Kidney (tissue), 13 donors: ENCODE measurements at regions not wholly inside any gene's neighbourhood (a gene's known extent, or its start where the extent isn't known, plus 50 kb on each side); places are given as distances from the start of the nearest gene placed in this dataset.

ENCODE experiments used
- DNase-seq, 5 donors: peaks; one replicate each; pipeline ENCODE4 v3.0.0-alpha.2; 2013 to 2020
- FAIRE-seq: peaks from 2 replicates; lab custom pipeline; 2012; peaks lifted over from hg19 to GRCh38; lab: Jason Lieb, UNC
- H3K27ac ChIP-seq, 2 donors: one replicate each; pipeline ENCODE4 v1.7.0; 2013; ENCODE audit warnings: low read depth in 2 of 2, low read length in 2 of 2, inconsistent platforms in 1 of 2
- H3K27me3 ChIP-seq: one replicate; pipeline ENCODE4 v1.7.1; 2013; ENCODE audit warnings: low read length, inconsistent platforms; ENCODE audit not compliant: control insufficient read depth, insufficient read depth
- H3K36me3 ChIP-seq, 3 donors: one replicate each; pipeline versions ENCODE4 v1.7.0 to v1.7.1; 2013; ENCODE audit warnings: low read length in 3 of 3, control low read depth in 1 of 3, inconsistent platforms in 1 of 3; ENCODE audit not compliant: insufficient read depth in 3 of 3, control insufficient read depth in 2 of 3
- H3K4me1 ChIP-seq, 3 donors: one replicate each; pipeline versions ENCODE4 v1.7.0 to v1.7.1; 2013; ENCODE audit warnings: low read length in 3 of 3, inconsistent platforms in 1 of 3, low read depth in 1 of 3; ENCODE audit not compliant: control insufficient read depth in 2 of 3, insufficient read depth in 2 of 3
- H3K4me3 ChIP-seq, 3 donors: one replicate each; pipeline versions ENCODE4 v1.7.0 to v1.8.1; 2013; ENCODE audit warnings: low read length in 3 of 3, control low read depth in 1 of 3, inconsistent platforms in 1 of 3
- H3K9ac ChIP-seq, 3 donors: one replicate each; pipeline versions ENCODE4 v1.7.0 to v1.7.1; 2013; ENCODE audit warnings: low read length in 3 of 3, control low read depth in 1 of 3, inconsistent platforms in 1 of 3
- H3K9me3 ChIP-seq, 3 donors: one replicate each; pipeline versions ENCODE4 v1.7.0 to v1.7.1; 2013; ENCODE audit warnings: low read length in 3 of 3, control low read depth in 1 of 3, inconsistent platforms in 1 of 3; ENCODE audit not compliant: control insufficient read depth in 2 of 3, insufficient read depth in 1 of 3
- CTCF ChIP-seq: IDR thresholded peaks from 3 replicates; pipeline ENCODE4 v1.5.1; 2012; ENCODE audit warnings: mild to moderate bottlenecking, moderate library complexity, borderline replicate concordance; ENCODE audit not compliant: insufficient read depth; ENCODE audit errors: extremely low read depth
- intact Hi-C: fragments of 100-400 bp; cut with DNase I; formaldehyde crosslinking; loops from one replicate; pipeline ENCODE4 v1.11.1; 2022
- donor health status: control.
- donor health status: control.
- donor health status: control.
- donor health status: control.
- donor health status: control.
- donor health status: DM: yes; HTN: yes; CAD: no.
- donor health status: Normal renal cell carcinoma (clear cell type).

GRCh38 chr1:78388275-78388674 lies 102.5 kb upstream of the PTGFR start:
- intact Hi-C loops: no loop called here
- no peaks in the 10 kb centered on the region for H3K36me3 ChIP-seq
- no peak overlapping the region for H3K4me3 ChIP-seq
- H3K9me3 ChIP-seq: no peaks in the 10 kb centered on the region
- no peaks in the 10 kb centered on the region for H3K4me1 ChIP-seq
- no peak overlapping the region for H3K27ac ChIP-seq
- no peaks in the 10 kb centered on the region for H3K27me3 ChIP-seq
- no peak overlapping the region for H3K9ac ChIP-seq
- no peak for DNase-seq
- no peak for FAIRE-seq
- TF ChIP-seq CTCF: no peak

- Histone ChIP-seq H3K27me3 (no peaks in the 10 kb centered on the region), H3K36me3 (no peaks in the 10 kb centered on the region), H3K4me1 (no peaks in the 10 kb centered on the region), H3K9me3 (no peaks in the 10 kb centered on the region), H3K4me3 (no peak overlapping the region), H3K9ac (no peak overlapping the region), H3K27ac (no peak overlapping the region)
- FAIRE-seq: no peak
- intact Hi-C loops: no loop called here
- no peak for DNase-seq
- no peak for TF ChIP-seq CTCF
Observed at GRCh38 chr1:78401148-78401547, 89.6 kb upstream of the PTGFR start.

- intact Hi-C loops: no loop called here
- no peak for FAIRE-seq
- no peak overlapping the region for H3K9ac ChIP-seq
Observed at GRCh38 chr1:78408192-78408591, 82.6 kb upstream of the PTGFR start.

More at GRCh38 chr1:78408192-78408591, 82.6 kb upstream of the PTGFR start:
- no peaks in the 10 kb centered on the region for H3K4me1 ChIP-seq
- no peak for TF ChIP-seq CTCF
- no peak overlapping the region for H3K27ac ChIP-seq
- H3K27me3 ChIP-seq: no peaks in the 10 kb centered on the region
- H3K4me3 ChIP-seq: no peak overlapping the region
- DNase-seq: no peak
- H3K36me3 ChIP-seq: no peaks in the 10 kb centered on the region
- H3K9me3 ChIP-seq: peaks cover 0 to 7% (median 7%) of the 10 kb centered on the region in 3 donors
